Fibroblast of lung (primary cell): ENCODE measurements at regions not wholly inside any gene's neighbourhood (a gene's known extent, or its start where the extent isn't known, plus 50 kb on each side); places are given as distances from the start of the nearest gene placed in this dataset.

Experiments
- DNase-seq, 2 donors: peaks; one replicate each; pipeline versions ENCODE4 v3.0.0 to v3.0.0-alpha.2; 2010; ENCODE audit warnings: low read depth in 2 of 2
- H2AFZ ChIP-seq: 2 replicates; pipeline ENCODE4 v1.5.1; 2012; ENCODE audit warnings: low read length, control low read depth, inconsistent platforms
- H3K27ac ChIP-seq: 2 replicates; pipeline ENCODE4 v1.5.1; 2011; ENCODE audit warnings: low read length, control low read depth; ENCODE audit not compliant: insufficient read depth
- H3K27me3 ChIP-seq: 2 replicates; pipeline ENCODE4 v1.5.1; 2011; ENCODE audit warnings: mild to moderate bottlenecking, low read length; ENCODE audit not compliant: control insufficient read depth, insufficient read depth
- H3K36me3 ChIP-seq: 2 replicates; pipeline ENCODE4 v1.5.1; 2011; ENCODE audit warnings: low read length; ENCODE audit not compliant: control insufficient read depth, insufficient read depth
- H3K4me1 ChIP-seq: 2 replicates; pipeline ENCODE4 v1.5.1; 2011; ENCODE audit warnings: low read length; ENCODE audit not compliant: control insufficient read depth, insufficient read depth; ENCODE audit errors: extremely low read depth
- H3K4me2 ChIP-seq: 2 replicates; pipeline ENCODE4 v1.5.1; 2011; ENCODE audit warnings: low read length, control low read depth; ENCODE audit not compliant: insufficient read depth; ENCODE audit errors: extremely low read depth
- H3K4me3 ChIP-seq, 4 experiments: fragments of 200-600 bp in 1 of 4; sonication (generic) in 1 of 4; replicated peaks in 1 of 4; 2 replicates each; pipeline ENCODE4 v1.5.1; 2011 to 2016; ENCODE audit warnings: low read length in 4 of 4, low read depth in 3 of 4, mild to moderate bottlenecking in 3 of 4, control low read depth in 2 of 4, inconsistent platforms in 1 of 4, mixed read lengths in 1 of 4; ENCODE audit not compliant: insufficient read depth in 1 of 4; ENCODE audit errors: control extremely low read depth in 1 of 4
- H3K79me2 ChIP-seq: 2 replicates; pipeline ENCODE4 v1.5.1; 2012; ENCODE audit warnings: mild to moderate bottlenecking, low read length, inconsistent platforms; ENCODE audit not compliant: control insufficient read depth, insufficient read depth
- H3K9ac ChIP-seq: 2 replicates; pipeline ENCODE4 v1.5.1; 2011; ENCODE audit warnings: mild to moderate bottlenecking, low read length, control low read depth; ENCODE audit not compliant: insufficient read depth
- H3K9me3 ChIP-seq: 2 replicates; pipeline ENCODE4 v1.5.1; 2012; ENCODE audit warnings: low read depth, low read length; ENCODE audit not compliant: control insufficient read depth, insufficient read depth
- H4K20me1 ChIP-seq: 2 replicates; pipeline ENCODE4 v1.5.1; 2011; ENCODE audit warnings: low read length; ENCODE audit not compliant: control insufficient read depth, insufficient read depth; ENCODE audit errors: extremely low read depth
- EZH2 ChIP-seq: IDR thresholded peaks from 2 replicates; pipeline ENCODE4 v1.5.1; 2012; ENCODE audit warnings: low read length, control low read depth, mild to moderate bottlenecking; ENCODE audit errors: missing control alignments
- TF ChIP-seq, protein P1 (sequence below), 2 donors: IDR thresholded peaks in 1 of 2; conservative IDR thresholded peaks in 1 of 2; 1 replicate in 1 of 2; 2 replicates in 1 of 2; pipeline ENCODE4 v1.5.1; 2011 to 2012; ENCODE audit warnings: low read length in 2 of 2, control low read depth in 1 of 2, inconsistent platforms in 1 of 2, low read depth in 1 of 2, mild to moderate bottlenecking in 1 of 2

DNA sequence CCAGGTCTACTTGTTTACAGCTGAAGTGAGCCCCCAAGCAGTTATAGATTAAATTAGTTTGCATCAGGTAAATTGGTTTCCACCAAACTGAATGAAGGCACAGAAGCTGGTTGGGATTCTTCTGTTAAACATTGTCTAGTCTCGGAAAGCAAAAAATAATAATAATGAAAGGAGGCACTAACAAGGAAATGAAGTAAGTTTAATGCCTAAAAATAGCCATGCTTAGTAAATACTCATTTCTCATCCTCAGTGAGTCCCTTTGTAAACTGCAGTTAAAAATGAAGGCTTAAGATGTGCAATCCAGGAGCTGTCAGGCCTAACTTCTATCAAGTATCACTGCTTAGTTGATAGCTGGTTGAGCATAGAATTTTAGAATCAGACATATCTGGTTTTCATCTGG, 113.5 kb downstream of the BTG1 start:
- no peak for TF ChIP-seq EZH2
- TF ChIP-seq, protein P1, sequence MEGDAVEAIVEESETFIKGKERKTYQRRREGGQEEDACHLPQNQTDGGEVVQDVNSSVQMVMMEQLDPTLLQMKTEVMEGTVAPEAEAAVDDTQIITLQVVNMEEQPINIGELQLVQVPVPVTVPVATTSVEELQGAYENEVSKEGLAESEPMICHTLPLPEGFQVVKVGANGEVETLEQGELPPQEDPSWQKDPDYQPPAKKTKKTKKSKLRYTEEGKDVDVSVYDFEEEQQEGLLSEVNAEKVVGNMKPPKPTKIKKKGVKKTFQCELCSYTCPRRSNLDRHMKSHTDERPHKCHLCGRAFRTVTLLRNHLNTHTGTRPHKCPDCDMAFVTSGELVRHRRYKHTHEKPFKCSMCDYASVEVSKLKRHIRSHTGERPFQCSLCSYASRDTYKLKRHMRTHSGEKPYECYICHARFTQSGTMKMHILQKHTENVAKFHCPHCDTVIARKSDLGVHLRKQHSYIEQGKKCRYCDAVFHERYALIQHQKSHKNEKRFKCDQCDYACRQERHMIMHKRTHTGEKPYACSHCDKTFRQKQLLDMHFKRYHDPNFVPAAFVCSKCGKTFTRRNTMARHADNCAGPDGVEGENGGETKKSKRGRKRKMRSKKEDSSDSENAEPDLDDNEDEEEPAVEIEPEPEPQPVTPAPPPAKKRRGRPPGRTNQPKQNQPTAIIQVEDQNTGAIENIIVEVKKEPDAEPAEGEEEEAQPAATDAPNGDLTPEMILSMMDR (conservative IDR thresholded peaks at IDR 0.05 in 1 of 2, IDR thresholded peaks at IDR 0.05 in 1 of 2; ENCODE audit: low read depth in 1 of 2, low read length in 2 of 2) = no peak
- H3K9ac ChIP-seq = no peak overlapping the region
- no peaks in the 10 kb centered on the region for H3K27me3 ChIP-seq
- no peaks in the 10 kb centered on the region for H3K36me3 ChIP-seq
- no peaks in the 10 kb centered on the region for H3K79me2 ChIP-seq
- no peaks in the 10 kb centered on the region for H3K9me3 ChIP-seq
- H4K20me1 ChIP-seq = no peaks in the 10 kb centered on the region
- H3K4me2 ChIP-seq = no peak overlapping the region
- H2AFZ ChIP-seq = no peak overlapping the region
- no peak overlapping the region for H3K27ac ChIP-seq
- H3K4me3 ChIP-seq = no peak overlapping the region
- DNase-seq = no peak
- peaks cover 3% of the 10 kb centered on the region for H3K4me1 ChIP-seq

DNA sequence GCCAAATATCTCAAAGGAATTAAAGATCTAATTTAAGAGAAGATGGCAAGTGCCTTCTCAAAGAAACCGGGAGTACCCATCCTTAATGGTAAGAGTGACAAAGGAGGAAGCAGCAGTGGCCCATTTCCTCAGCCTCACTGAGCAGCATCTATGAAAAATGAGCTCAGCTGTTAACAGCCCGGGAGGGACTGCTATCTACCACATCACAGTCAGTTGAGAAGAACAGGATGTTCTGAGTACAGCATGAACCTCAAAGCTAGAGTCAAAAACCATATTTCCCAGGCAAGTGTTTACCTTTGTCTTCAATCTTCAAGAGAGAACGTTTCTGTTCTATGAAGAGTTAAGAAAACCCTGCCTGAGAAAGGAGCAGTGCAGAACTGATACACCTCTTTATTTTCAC, 115.0 kb downstream of the BTG1 start:
- peak; percentile 29 to 88 for DNase-seq
- Histone ChIP-seq H3K27me3 (no peaks in the 10 kb centered on the region), H3K4me2 (no peak overlapping the region), H3K79me2 (no peaks in the 10 kb centered on the region), H3K27ac (no peak overlapping the region), H3K4me3 (no peak overlapping the region), H3K36me3 (no peaks in the 10 kb centered on the region), H3K4me1 (peaks cover 3% of the 10 kb centered on the region), H3K9me3 (no peaks in the 10 kb centered on the region), H4K20me1 (no peaks in the 10 kb centered on the region), H3K9ac (no peak overlapping the region), H2AFZ (no peak overlapping the region)
- no peak for TF ChIP-seq EZH2
- TF ChIP-seq, protein P1 (conservative IDR thresholded peaks at IDR 0.05 in 1 of 2, IDR thresholded peaks at IDR 0.05 in 1 of 2; ENCODE audit: low read depth in 1 of 2, low read length in 2 of 2) = no peak

DNA sequence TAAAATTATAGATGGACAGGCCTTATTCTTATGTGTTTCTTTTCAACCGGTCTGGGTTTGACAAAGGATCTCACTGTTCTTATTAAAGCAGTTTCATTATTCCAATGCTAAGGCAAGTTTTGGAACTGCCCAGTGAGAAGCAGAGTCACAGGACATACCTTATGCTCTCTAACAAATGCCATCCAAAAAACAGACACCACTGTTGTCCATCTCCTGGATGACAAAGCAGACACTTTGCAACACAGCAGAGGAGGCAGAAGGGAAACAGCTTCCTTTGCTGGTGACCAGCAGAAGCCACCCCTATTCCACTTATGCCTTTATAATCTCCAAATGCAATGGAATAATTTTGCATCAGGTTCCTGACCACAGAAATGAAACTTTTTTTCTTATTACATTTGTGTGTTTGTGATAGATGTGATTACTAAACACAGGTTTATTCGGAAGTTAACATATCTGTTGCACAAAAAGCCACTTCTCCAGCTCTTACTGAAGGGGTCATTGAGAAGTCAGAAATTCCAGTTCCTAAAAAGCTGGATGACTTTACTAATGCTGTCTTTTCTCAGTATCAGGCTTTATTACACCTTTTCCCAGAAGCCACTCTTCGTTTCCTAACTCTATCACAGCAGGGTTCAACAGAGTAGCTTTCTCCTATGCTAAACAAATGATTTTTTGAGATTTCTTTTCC, 115.6 kb downstream of the BTG1 start:
- no peak overlapping the region for H3K4me2 ChIP-seq
- TF ChIP-seq, protein P1 (conservative IDR thresholded peaks at IDR 0.05 in 1 of 2, IDR thresholded peaks at IDR 0.05 in 1 of 2; ENCODE audit: low read depth in 1 of 2, low read length in 2 of 2) = no peak
- TF ChIP-seq EZH2 = no peak
- no peak overlapping the region for H3K27ac ChIP-seq
- H3K9ac ChIP-seq = no peak overlapping the region
- H3K9me3 ChIP-seq = no peaks in the 10 kb centered on the region
- H3K27me3 ChIP-seq = no peaks in the 10 kb centered on the region
- H2AFZ ChIP-seq = no peak overlapping the region
- H3K4me3 ChIP-seq = no peak overlapping the region
- H3K4me1 ChIP-seq = peaks cover 3% of the 10 kb centered on the region
- no peaks in the 10 kb centered on the region for H3K36me3 ChIP-seq
- no peaks in the 10 kb centered on the region for H4K20me1 ChIP-seq
- no peaks in the 10 kb centered on the region for H3K79me2 ChIP-seq
- no peak for DNase-seq
